GM19351 (cell line): ENCODE measurements at regions not wholly inside any gene's neighbourhood (a gene's known extent, or its start where the extent isn't known, plus 50 kb on each side); places are given as distances from the start of the nearest gene placed in this dataset.
"Not testable (repeated sequence)": the region's sequence is repeated elsewhere in the genome, so short reads cannot be mapped to it uniquely, and the experiment has no call there.

Source experiments
- ATAC-seq: cut with Tn5 transposase; IDR thresholded peaks from one replicate; pipeline ENCODE4 v1.9.1; 2021; ENCODE audit warnings: mild to moderate bottlenecking, moderate library complexity; ENCODE audit not compliant: unreplicated experiment

GRCh38 chr7:20839196-20839735 is 52.6 kb upstream of the SP8 start:
- ATAC-seq: no peak

GRCh38 chr7:20839987-20840386 is 53.3 kb upstream of the SP8 start:
- no peak for ATAC-seq

GRCh38 chr7:20846791-20847190 is 60.1 kb upstream of the SP8 start:
- ATAC-seq: no peak

GRCh38 chr7:20858951-20859350 is 72.3 kb upstream of the SP8 start:
- no peak for ATAC-seq

GRCh38 chr7:20861468-20861867 is 74.8 kb upstream of the SP8 start:
- ATAC-seq: no peak

- no peak for ATAC-seq
Measured at GRCh38 chr7:20862554-20862953, 75.9 kb upstream of the SP8 start.

- ATAC-seq: no peak
Measured at GRCh38 chr7:20864221-20864620, 77.5 kb upstream of the SP8 start.

- ATAC-seq: no peak
Measured at GRCh38 chr7:20865684-20866083, 79.0 kb upstream of the SP8 start.

GRCh38 chr7:20870977-20871376 is 84.3 kb upstream of the SP8 start:
- ATAC-seq: no peak

- no peak for ATAC-seq
Measured at GRCh38 chr7:20892776-20893175, 106.1 kb upstream of the SP8 start.

GRCh38 chr7:20894806-20895205 is 108.1 kb upstream of the SP8 start:
- no peak for ATAC-seq

- no peak for ATAC-seq
Measured at GRCh38 chr7:20895563-20895962, 108.9 kb upstream of the SP8 start.

- ATAC-seq: no peak
Measured at GRCh38 chr7:20896996-20897395, 110.3 kb upstream of the SP8 start.

- no peak for ATAC-seq
Measured at GRCh38 chr7:20906801-20907453, 120.2 kb upstream of the SP8 start.

GRCh38 chr7:20911081-20911480 is 124.4 kb upstream of the SP8 start:
- no peak for ATAC-seq

- ATAC-seq: no peak
Measured at GRCh38 chr7:20913853-20914252, 127.2 kb upstream of the SP8 start.

GRCh38 chr7:20916311-20916710 is 129.6 kb upstream of the SP8 start:
- ATAC-seq: no peak

GRCh38 chr7:20917603-20918002 is 130.9 kb upstream of the SP8 start:
- no peak for ATAC-seq

- ATAC-seq: no peak
Measured at GRCh38 chr7:20918156-20918555, 131.5 kb upstream of the SP8 start.

GRCh38 chr7:20927178-20927577 is 140.5 kb upstream of the SP8 start:
- ATAC-seq: not testable (repeated sequence)

GRCh38 chr7:20927976-20928375 is 141.3 kb upstream of the SP8 start:
- no peak for ATAC-seq

- no peak for ATAC-seq
Measured at GRCh38 chr7:20929199-20929598, 142.5 kb upstream of the SP8 start.

GRCh38 chr7:20931739-20932138 is 145.1 kb upstream of the SP8 start:
- no peak for ATAC-seq
